Medulla oblongata (tissue), 1 donor: ENCODE measurements at regions not wholly inside any gene's neighbourhood (a gene's known extent, or its start where the extent isn't known, plus 50 kb on each side); places are given as distances from the start of the nearest gene placed in this dataset.
A peak's percentile ranks its signal among the peaks of the same experiment; 100 is the strongest.
"Not testable (repeated sequence)": the region's sequence is repeated elsewhere in the genome, so short reads cannot be mapped to it uniquely, and the experiment has no call there.

Experiments
- DNase-seq: peaks from one replicate; pipeline ENCODE4 v3.0.0-alpha.2; 2015; ENCODE audit errors: extremely low spot score

DNA sequence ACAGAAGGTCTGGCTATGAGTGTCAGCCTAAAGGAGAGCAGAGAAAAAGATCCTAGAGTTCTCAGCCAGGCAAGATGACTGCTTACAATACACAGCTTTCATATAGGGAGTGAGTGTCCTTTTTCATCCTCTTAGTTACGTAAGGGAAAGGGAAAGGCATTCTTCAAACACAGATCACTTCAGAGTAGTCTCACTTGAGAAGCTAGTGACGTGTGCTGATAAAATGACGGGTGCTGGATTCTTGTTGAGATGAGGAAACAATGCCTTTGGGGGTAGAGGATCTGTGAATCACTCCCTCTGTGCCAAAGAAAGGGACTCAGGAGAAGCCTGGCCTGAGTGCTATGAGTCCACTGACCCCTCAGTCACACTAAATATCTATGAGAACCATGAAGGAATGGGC, 117.3 kb downstream of the QRSL1 start:
- DNase-seq: no peak

- DNase-seq: no peak
These were observed 116.6 kb downstream of the QRSL1 start for GRCh38 chr6:106745824-106746582.

GRCh38 chr6:106745197-106745770, 115.9 kb downstream of the QRSL1 start:
- no peak for DNase-seq

DNA sequence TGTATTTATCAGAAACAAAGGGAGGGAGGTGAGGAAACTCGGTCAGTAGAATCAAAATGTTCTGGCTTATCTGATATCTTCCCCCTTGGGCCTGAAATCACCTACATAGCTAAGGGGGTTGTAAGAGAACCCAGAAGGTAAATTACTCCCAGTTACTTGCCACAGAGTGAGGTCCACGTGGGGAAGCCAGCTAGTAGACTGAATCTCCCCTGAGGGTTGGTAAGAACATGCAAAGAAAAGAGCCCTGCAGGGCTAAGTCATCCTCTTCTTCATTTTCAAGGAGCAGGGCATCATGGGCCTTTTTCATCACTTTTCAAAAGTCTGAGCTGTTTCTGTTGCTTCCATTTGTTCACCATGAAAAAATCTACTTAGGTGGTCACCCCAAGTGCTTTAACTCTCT, 115.4 kb downstream of the QRSL1 start:
- DNase-seq: no peak

GRCh38 chr6:106744029-106744428, 114.7 kb downstream of the QRSL1 start:
- DNase-seq: not testable (repeated sequence)

- no peak for DNase-seq
These were observed 114.2 kb downstream of the QRSL1 start for GRCh38 chr6:106743612-106744011.

DNA sequence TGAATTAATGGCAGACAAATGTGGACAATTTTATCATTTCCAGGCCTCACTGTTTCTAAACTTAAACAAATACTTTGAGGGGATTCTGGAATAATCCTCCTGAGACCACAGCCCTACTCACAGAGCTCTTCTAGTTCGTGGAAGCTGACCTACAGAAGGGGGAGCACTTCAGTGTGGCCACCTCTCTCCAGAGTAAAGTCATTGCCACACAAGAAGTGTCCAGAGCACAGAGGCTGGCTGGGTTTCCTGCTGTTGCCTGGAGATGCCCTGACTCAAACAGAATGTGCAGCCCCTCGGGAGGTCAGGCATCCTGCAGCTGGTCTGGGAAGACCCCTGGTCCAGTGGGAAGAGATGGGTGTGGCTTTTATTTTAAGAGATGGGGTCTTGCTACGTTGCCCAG, 110.9 kb downstream of the QRSL1 start:
- no peak for DNase-seq

GRCh38 chr6:106739387-106739786, 110.0 kb downstream of the QRSL1 start:
- DNase-seq: peak; percentile 76

DNA sequence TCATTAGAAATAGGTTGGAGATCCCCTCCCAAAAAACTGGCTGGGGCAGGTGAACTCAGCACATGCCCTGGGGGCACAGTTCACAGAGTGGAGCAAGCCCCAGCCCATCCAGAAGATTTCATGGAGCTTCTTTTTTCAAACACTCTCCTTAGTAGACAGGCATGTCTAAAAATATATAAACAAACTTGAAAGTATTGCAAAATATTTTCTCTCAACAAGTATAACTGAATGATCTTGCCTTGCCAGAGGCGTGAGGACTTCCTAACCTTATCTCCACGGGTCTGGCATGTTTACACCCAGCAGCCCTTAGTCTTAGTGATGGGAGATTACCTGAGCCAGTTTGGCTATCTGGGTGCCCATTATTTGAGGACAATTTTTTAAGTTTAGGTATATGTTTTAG, 107.1 kb downstream of the QRSL1 start:
- no peak for DNase-seq

DNA sequence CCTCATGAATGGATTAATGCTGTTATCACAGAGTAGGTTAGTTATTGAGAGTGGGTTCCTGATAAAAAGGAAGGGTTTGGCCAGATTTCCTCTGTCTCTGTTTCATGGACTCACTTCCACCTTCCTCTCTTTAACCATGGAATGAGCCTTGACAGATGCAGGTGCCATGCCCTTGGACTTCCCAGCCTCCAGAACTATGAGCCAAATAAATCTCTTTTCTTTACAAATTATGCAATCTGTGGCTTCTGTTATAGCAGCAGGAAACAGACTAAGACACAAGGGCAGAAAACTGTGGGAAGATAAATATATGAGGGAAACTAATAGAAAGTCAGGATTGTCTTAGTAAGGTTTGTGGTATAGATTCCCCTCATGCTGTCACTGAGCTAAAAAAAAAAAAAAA, 106.5 kb downstream of the QRSL1 start:
- DNase-seq: no peak

DNA sequence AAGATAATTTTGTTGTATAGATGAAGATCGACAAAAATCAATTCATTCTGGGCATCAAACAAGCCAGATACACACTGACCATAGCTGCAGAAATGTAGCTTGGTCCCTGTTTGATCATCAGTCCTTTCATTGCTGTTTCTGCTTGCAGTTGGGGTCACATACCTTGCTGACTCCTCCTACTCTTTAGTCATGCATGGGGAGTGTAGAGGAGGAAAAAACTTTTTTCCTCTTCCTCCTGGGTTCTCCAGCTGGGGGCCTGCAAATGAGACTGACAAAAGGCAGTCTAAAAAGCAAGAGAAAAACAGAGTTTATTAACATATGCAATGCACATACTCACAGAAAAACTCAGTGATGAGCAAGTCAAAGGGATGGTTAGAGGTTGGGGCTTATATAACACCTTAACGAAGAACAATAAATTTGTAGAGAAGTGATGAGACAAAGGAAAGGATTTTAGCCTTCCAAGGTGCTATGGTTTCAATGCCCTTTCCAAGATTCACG, 105.8 kb downstream of the QRSL1 start:
- DNase-seq: no peak

DNA sequence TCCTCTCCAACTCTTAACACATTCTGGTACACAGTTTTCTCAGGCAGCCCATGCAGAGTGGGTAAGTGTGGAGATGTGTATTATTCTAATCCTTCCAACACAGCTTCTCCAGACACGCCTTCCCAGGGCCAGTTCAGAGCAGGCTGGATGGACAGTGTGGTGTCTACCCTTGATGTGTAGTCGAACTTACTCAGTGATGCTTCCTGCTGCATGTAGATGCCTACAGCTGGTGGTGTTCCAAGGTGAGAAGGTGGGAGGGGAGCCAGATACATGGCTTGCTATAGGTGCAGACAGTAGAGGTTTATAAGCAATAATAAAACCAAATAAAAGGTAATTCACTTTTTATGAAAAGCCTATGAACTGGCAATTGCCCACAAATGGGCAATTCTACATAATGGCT, 104.0 kb downstream of the QRSL1 start:
- DNase-seq: no peak

- no peak for DNase-seq
These were observed 103.1 kb downstream of the QRSL1 start for GRCh38 chr6:106732376-106732940.

DNA sequence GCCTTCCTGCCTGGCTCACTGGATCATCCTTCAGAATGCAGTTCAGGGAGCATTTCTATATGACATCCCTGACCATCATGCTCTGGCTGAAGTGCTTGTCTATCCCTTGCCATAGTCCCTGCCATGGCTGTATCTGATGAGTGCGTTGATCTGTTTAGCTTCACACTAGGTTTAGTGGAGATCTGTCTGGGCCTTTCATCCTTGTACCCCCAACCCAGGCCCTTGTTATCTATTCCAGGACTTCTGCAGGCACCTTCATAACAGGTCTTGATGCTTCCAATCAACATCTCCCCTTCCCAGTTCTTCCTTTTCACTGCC, 102.4 kb downstream of the QRSL1 start:
- no peak for DNase-seq

GRCh38 chr6:106731144-106731842, 101.9 kb downstream of the QRSL1 start:
- peak; percentile 28 for DNase-seq

DNA sequence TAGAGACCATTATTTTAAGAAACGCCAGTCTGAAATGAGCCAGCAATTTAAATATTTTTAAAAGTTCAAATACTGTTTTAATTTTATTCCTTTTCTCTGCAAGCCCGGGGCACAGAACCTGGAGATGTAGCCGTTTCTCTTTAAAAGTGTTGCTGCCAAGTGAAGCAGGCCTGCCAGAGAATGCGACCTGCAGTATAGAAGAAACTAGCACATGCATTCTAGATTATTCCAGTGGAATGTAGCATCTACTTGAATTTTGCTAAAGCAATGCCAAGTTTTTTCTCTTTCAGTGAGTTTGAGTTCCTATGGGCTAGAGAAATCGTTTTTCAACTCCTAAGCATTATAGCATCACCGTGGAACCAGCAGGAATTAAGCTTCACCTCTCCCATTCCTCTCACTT, 101.3 kb downstream of the QRSL1 start:
- no peak for DNase-seq

GRCh38 chr6:106730264-106730663, 100.9 kb downstream of the QRSL1 start:
- no peak for DNase-seq

- DNase-seq: no peak
These were observed 100.5 kb downstream of the QRSL1 start for GRCh38 chr6:106729841-106730240.

DNA sequence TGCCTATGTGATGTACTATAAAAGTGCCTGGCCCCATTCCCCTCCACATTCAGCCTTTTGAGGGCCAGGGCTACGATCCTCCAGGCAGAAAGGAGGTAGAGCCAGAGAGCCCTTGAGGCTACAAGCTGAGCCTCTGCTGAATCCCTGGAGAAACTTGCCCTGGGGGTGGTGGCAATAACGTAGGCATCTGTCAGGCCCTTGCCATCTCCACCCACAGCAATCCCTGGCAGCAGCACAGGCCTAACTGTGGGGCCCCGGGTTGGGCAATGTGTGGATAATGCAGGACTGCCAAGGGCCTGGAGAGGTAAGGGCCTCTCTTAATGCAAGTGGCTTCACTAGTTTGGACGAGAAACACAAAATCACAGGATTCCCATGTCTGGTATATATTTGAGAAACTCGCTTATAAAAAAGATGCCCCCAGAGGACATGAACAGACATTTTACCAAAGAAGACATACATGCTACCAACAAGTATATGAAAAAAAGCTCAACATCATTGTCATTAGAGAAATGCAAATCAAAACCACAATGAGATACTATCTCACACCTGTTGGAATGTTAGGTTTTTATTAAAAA, 99.0 kb downstream of the QRSL1 start:
- no peak for DNase-seq

DNA sequence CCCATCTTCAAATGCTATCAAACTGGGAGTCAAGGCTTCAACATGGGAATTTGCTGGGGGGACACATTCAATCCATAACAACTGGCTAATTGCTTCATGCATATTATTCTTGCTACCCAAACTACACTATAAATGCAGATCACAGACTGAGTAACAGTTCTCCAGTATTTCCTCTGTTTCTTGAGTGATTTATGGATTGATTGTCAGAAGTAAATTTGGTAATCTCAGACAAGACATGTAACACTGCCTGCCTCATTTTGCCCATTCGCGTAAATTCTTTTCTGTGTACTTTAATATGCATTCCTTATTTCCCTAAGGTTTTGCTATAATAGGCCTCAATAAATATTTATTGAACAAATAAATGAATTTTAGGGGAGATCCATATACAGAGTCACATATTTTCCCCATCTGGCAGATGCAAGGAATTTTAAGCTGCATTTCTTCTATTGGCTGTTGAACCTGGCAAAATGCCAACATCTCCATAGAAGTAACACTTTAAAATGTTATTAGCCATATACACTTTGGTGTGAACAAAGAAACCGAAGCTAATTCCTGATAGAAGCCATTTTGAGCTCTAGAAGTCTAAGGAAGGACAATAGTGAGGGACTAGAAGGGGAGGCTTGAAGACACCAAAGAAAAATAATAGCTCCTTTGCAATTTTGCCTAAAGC, 98.2 kb downstream of the QRSL1 start:
- no peak for DNase-seq

- no peak for DNase-seq
These were observed 95.5 kb downstream of the QRSL1 start for GRCh38 chr6:106724848-106725247.

- DNase-seq: no peak
These were observed 95.0 kb downstream of the QRSL1 start for GRCh38 chr6:106724337-106724736.
